ENCODE measurements at regions not wholly inside any gene's neighbourhood (a gene's known extent, or its start where the extent isn't known, plus 50 kb on each side); places are given as distances from the start of the nearest gene placed in this dataset.
A peak's percentile ranks its signal among the peaks of the same experiment; 100 is the strongest.

GRCh38 chr7:81526971-81527370 lies 242.9 kb downstream of the HGF start:
- DNase-seq (ENCODE audit: low read depth) = no peak
- H3K4me3 ChIP-seq (ENCODE audit: low read depth, low read length) = no peak overlapping the region
- no peak for TF ChIP-seq CTCF (IDR thresholded peaks at IDR 0.05; ENCODE audit: insufficient read depth, low read length)

GRCh38 chr7:81525841-81526240 lies 244.0 kb downstream of the HGF start:
- no peak for DNase-seq (ENCODE audit: low read depth)
- TF ChIP-seq CTCF (IDR thresholded peaks at IDR 0.05; ENCODE audit: insufficient read depth, low read length) = no peak
- no peak overlapping the region for H3K4me3 ChIP-seq (ENCODE audit: low read depth, low read length)

- no peak for TF ChIP-seq CTCF (IDR thresholded peaks at IDR 0.05; ENCODE audit: insufficient read depth, low read length)
- DNase-seq (ENCODE audit: low read depth) = no peak
- no peak overlapping the region for H3K4me3 ChIP-seq (ENCODE audit: low read depth, low read length)
Measured at GRCh38 chr7:81519886-81520285, 250.0 kb downstream of the HGF start.

- no peak for TF ChIP-seq CTCF (IDR thresholded peaks at IDR 0.05; ENCODE audit: insufficient read depth, low read length)
- no peak for DNase-seq (ENCODE audit: low read depth)
- no peak overlapping the region for H3K4me3 ChIP-seq (ENCODE audit: low read depth, low read length)
Measured at GRCh38 chr7:81516898-81517297, 252.9 kb downstream of the HGF start.

- H3K4me3 ChIP-seq (ENCODE audit: low read depth, low read length) = no peak overlapping the region
- peak; percentile 27 for DNase-seq (ENCODE audit: low read depth)
- no peak for TF ChIP-seq CTCF (IDR thresholded peaks at IDR 0.05; ENCODE audit: insufficient read depth, low read length)
Measured at GRCh38 chr7:81515009-81515408, 254.8 kb downstream of the HGF start.

- no peak overlapping the region for H3K4me3 ChIP-seq (ENCODE audit: low read depth, low read length)
- no peak for TF ChIP-seq CTCF (IDR thresholded peaks at IDR 0.05; ENCODE audit: insufficient read depth, low read length)
- no peak for DNase-seq (ENCODE audit: low read depth)
Measured at GRCh38 chr7:81514546-81514945, 255.3 kb downstream of the HGF start.

- no peak overlapping the region for H3K4me3 ChIP-seq (ENCODE audit: low read depth, low read length)
- no peak for DNase-seq (ENCODE audit: low read depth)
- no peak for TF ChIP-seq CTCF (IDR thresholded peaks at IDR 0.05; ENCODE audit: insufficient read depth, low read length)
Measured at GRCh38 chr7:81510122-81510521, 259.7 kb downstream of the HGF start.
